ACC112 (cell line): ENCODE measurements at regions not wholly inside any gene's neighbourhood (a gene's known extent, or its start where the extent isn't known, plus 50 kb on each side); places are given as distances from the start of the nearest gene placed in this dataset.

Experiments used
- H2AFZ ChIP-seq: fragments of 200-600 bp; sonication (generic); one replicate; pipeline ENCODE4 v1.6.0; 2017; ENCODE audit warnings: antibody characterized with exemption, low read length; ENCODE audit not compliant: unreplicated experiment
- H3K27ac ChIP-seq: fragments of 200-600 bp; sonication (generic); 2 replicates; pipeline ENCODE4 v1.5.1; 2014; ENCODE audit warnings: low read depth, mild to moderate bottlenecking, antibody characterized with exemption, low read length, moderate library complexity
- H3K27me3 ChIP-seq: fragments of 200-600 bp; sonication (generic); 2 replicates; pipeline ENCODE4 v1.6.1; 2014; ENCODE audit warnings: mild to moderate bottlenecking, antibody characterized with exemption, low read length, moderate library complexity, mixed read lengths; ENCODE audit not compliant: insufficient read depth
- H3K36me3 ChIP-seq: fragments of 200-600 bp; sonication (generic); 2 replicates; pipeline ENCODE4 v1.6.1; 2016; ENCODE audit warnings: mild to moderate bottlenecking, antibody characterized with exemption, low read length, moderate library complexity, mixed read lengths; ENCODE audit not compliant: insufficient read depth
- H3K4me1 ChIP-seq: fragments of 200-600 bp; sonication (generic); one replicate; pipeline ENCODE4 v1.6.1; 2016; ENCODE audit warnings: low read length, mixed read lengths; ENCODE audit not compliant: insufficient read depth, unreplicated experiment, control insufficient read depth
- H3K4me3 ChIP-seq: fragments of 200-600 bp; sonication (generic); 2 replicates; pipeline ENCODE4 v1.5.1; 2014; ENCODE audit warnings: mild to moderate bottlenecking, low read depth, low read length
- H3K79me2 ChIP-seq: fragments of 200-600 bp; sonication (generic); one replicate; pipeline ENCODE4 v1.6.0; 2016; ENCODE audit warnings: low read length; ENCODE audit not compliant: control insufficient read depth, unreplicated experiment, insufficient read depth

GRCh38 chr1:10957133-10957532, 55.3 kb upstream of the TARDBP start:
- Histone ChIP-seq H2AFZ (no peak overlapping the region), H3K27me3 (peaks cover 10% of the 10 kb centered on the region; the same call in 1 of the 2 replicates), H3K27ac (no peak overlapping the region), H3K36me3 (no peaks in the 10 kb centered on the region), H3K4me1 (no peaks in the 10 kb centered on the region), H3K79me2 (no peaks in the 10 kb centered on the region), H3K4me3 (no peak overlapping the region)

DNA sequence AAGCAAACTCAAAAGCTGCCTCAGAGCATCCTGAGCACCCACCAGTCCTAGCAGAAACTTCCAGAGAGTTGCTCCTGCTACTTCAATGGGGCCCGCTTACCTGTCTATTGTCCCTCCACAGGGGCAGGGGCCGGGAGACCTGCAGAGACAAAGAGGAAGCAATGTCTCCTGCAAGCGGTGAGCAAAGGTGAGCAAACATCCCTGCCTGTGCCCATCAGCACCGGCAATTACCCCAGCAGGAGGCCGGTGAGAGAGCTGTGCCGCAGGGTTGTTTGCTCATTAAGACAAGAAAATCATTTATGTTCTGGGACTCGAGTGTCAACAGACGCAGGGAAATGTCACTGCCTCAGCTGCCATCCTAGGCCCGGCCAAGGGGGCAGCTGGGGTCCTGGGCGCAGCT, 53.8 kb upstream of the TARDBP start:
- Histone ChIP-seq H3K36me3 (no peaks in the 10 kb centered on the region), H3K4me1 (no peaks in the 10 kb centered on the region), H3K4me3 (no peak overlapping the region), H2AFZ (no peak overlapping the region), H3K79me2 (no peaks in the 10 kb centered on the region), H3K27me3 (peaks cover 11% of the 10 kb centered on the region), H3K27ac (no peak overlapping the region)

- H2AFZ ChIP-seq = no peak overlapping the region
- H3K79me2 ChIP-seq = no peaks in the 10 kb centered on the region
- H3K4me3 ChIP-seq = no peak overlapping the region
- H3K36me3 ChIP-seq = no peaks in the 10 kb centered on the region
- H3K27me3 ChIP-seq = peaks cover 10% of the 10 kb centered on the region
- peaks cover 4% of the 10 kb centered on the region for H3K4me1 ChIP-seq
- no peak overlapping the region for H3K27ac ChIP-seq
These were observed 51.8 kb upstream of the TARDBP start for GRCh38 chr1:10960411-10961299.

DNA sequence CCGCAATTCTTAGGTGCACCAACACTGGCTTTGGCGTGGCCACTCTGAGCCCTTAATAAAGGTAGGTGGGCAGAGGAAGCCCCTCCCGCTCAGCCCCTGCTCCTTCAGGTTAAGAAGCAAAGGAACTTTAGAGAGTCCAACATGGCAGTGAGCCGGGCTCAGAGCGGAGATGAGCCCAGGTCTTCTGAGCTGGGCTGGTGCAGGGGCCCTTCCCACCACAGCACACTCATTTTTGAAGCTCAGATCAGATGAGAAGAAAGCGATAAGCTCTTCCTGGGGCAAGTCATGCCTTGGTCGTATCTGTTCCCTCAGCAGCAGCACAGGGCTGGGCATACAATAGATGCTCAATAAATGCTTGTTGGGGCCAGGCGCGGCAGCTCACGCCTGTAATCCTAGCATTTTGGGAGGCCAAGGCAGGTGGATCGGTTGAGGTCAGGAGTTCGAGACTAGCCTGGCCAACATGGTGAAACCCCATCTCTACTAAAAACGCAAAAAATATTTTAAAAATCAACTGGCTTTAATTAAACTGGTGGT, 51.1 kb upstream of the TARDBP start:
- Histone ChIP-seq H3K4me3 (no peak overlapping the region), H3K36me3 (no peaks in the 10 kb centered on the region), H2AFZ (no peak overlapping the region), H3K4me1 (peaks cover 7% of the 10 kb centered on the region), H3K27me3 (peaks cover 10% of the 10 kb centered on the region), H3K79me2 (no peaks in the 10 kb centered on the region), H3K27ac (no peak overlapping the region)

- no peak overlapping the region for H3K27ac ChIP-seq
- no peak overlapping the region for H2AFZ ChIP-seq
- H3K36me3 ChIP-seq = no peaks in the 10 kb centered on the region
- H3K4me1 ChIP-seq = peaks cover 7% of the 10 kb centered on the region
- H3K27me3 ChIP-seq = peaks cover 10% of the 10 kb centered on the region
- H3K4me3 ChIP-seq = no peak overlapping the region
- H3K79me2 ChIP-seq = no peaks in the 10 kb centered on the region
These were observed 50.0 kb upstream of the TARDBP start for GRCh38 chr1:10962483-10962882.
